ENCODE measurements at regions not wholly inside any gene's neighbourhood (a gene's known extent, or its start where the extent isn't known, plus 50 kb on each side); places are given as distances from the start of the nearest gene placed in this dataset.

DNA sequence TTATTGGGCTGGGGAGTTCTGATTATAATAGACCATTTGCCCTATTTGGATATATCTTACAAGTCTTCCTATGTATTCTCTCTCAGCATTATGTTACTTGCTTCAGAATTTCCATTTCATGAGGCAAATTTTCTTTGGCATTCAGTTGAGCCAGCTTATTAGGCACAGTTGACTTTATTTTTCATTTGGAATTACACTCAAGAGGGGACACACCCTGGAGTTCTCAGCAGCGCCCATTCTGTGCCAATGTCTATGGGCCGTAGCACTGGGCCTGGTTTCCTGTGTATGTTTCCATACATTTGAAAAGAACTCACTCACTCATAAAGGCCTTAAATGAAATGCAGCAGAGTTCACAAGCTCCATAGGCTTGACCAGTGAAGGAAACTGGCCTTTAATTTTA lies 138.5 kb downstream of the KLF12 start:
- no peak for TF ChIP-seq CTCF (IDR thresholded peaks at IDR 0.05)
- no peak for TF ChIP-seq POLR2A (IDR thresholded peaks at IDR 0.05; ENCODE audit: low read depth)
- TF ChIP-seq POLR2AphosphoS5 (IDR thresholded peaks at IDR 0.05): no peak
- TF ChIP-seq EP300 (IDR thresholded peaks at IDR 0.05): no peak

Measured in esophagus muscularis mucosa (tissue), 4 donors.